SK-N-SH (cell line): ENCODE measurements at regions not wholly inside any gene's neighbourhood (a gene's known extent, or its start where the extent isn't known, plus 50 kb on each side); places are given as distances from the start of the nearest gene placed in this dataset.

Experiments
- CTCF ChIA-PET: fragments of 300-600, 350-600 bp; formaldehyde crosslinking; extraction: SDS; loops from one replicate; lab custom pipeline; 2021; lab: Yijun Ruan, JAX
- POLR2A ChIA-PET: fragments of 350-600 bp; sonication (Branson Sonifier 250); formaldehyde crosslinking; extraction: SDS; loops from one replicate; lab custom pipeline; 2020; ENCODE audit warnings: antibody characterized with exemption, inconsistent platforms; lab: Yijun Ruan, JAX
- DNase-seq: peaks from one replicate; pipeline ENCODE4 v3.0.0; 2012
- H2AFZ ChIP-seq: fragments of 200-600 bp; sonication (generic); 2 replicates; pipeline ENCODE4 v1.8.1; 2016; ENCODE audit warnings: antibody characterized with exemption, mild to moderate bottlenecking, low read depth
- H3F3A ChIP-seq: fragments of 200-600 bp; sonication (generic); replicated peaks from 2 replicates; pipeline ENCODE3; 2016; ENCODE audit warnings: antibody characterized with exemption, mild to moderate bottlenecking; ENCODE audit not compliant: insufficient read depth
- H3K27ac ChIP-seq, 2 experiments: fragments of 200-500 bp in 1 of 2; fragments of 200-600 bp in 1 of 2; sonication (Bioruptor generic) in 1 of 2; sonication (generic), shearing (Covaris generic) in 1 of 2; 2 replicates each; pipeline versions ENCODE4 v1.5.1 to v1.6.1; 2014 to 2016; ENCODE audit warnings: low read depth in 2 of 2, inconsistent platforms in 1 of 2, low read length in 1 of 2, mild to moderate bottlenecking in 1 of 2, mixed read lengths in 1 of 2
- H3K27me3 ChIP-seq: fragments of 200-600 bp; sonication (generic), shearing (Covaris generic); 2 replicates; pipeline ENCODE4 v1.6.1; 2016; ENCODE audit warnings: mixed run types; ENCODE audit not compliant: insufficient read depth
- H3K36me3 ChIP-seq, 2 experiments: fragments of 200-500 bp in 1 of 2; fragments of 200-600 bp in 1 of 2; sonication (Bioruptor generic) in 1 of 2; sonication (generic) in 1 of 2; replicated peaks in 1 of 2; 2 replicates each; pipeline versions ENCODE3 to v1.5.1; 2014 to 2016; ENCODE audit warnings: low read length in 1 of 2, mild to moderate bottlenecking in 1 of 2; ENCODE audit not compliant: insufficient read depth in 2 of 2, control insufficient read depth in 1 of 2
- H3K4me1 ChIP-seq, 2 experiments: fragments of 200-500 bp in 1 of 2; fragments of 200-600 bp in 1 of 2; sonication (Bioruptor generic) in 1 of 2; sonication (generic), shearing (Covaris generic) in 1 of 2; 2 replicates each; pipeline versions ENCODE4 v1.5.1 to v1.6.1; 2014 to 2016; ENCODE audit warnings: low read depth in 1 of 2, low read length in 1 of 2, mixed run types in 1 of 2; ENCODE audit not compliant: insufficient read depth in 2 of 2, control insufficient read depth in 1 of 2
- H3K4me2 ChIP-seq: fragments of 200-600 bp; sonication (generic), shearing (Covaris generic); 2 replicates; pipeline ENCODE4 v1.6.1; 2017; ENCODE audit warnings: mixed run types
- H3K4me3 ChIP-seq, 2 experiments: fragments of 200-500 bp in 1 of 2; fragments of 200-600 bp in 1 of 2; sonication (Bioruptor generic) in 1 of 2; sonication (generic), shearing (Covaris generic) in 1 of 2; 2 replicates each; pipeline versions ENCODE4 v1.5.1 to v1.8.1; 2014 to 2016; ENCODE audit warnings: low read depth in 2 of 2, inconsistent platforms in 1 of 2, low read length in 1 of 2, mild to moderate bottlenecking in 1 of 2, mixed read lengths in 1 of 2, moderate library complexity in 1 of 2
- H3K79me2 ChIP-seq: fragments of 200-600 bp; sonication (generic); 2 replicates; pipeline ENCODE4 v1.8.1; 2017; ENCODE audit warnings: mild to moderate bottlenecking; ENCODE audit not compliant: insufficient read depth
- H3K9ac ChIP-seq: fragments of 200-600 bp; sonication (generic); 2 replicates; pipeline ENCODE4 v1.6.1; 2017; ENCODE audit warnings: mixed run types
- H3K9me2 ChIP-seq: fragments of 200-600 bp; sonication (generic); 2 replicates; pipeline ENCODE4 v1.6.1; 2017; ENCODE audit warnings: mixed run types
- H3K9me3 ChIP-seq: fragments of 200-600 bp; sonication (generic); 2 replicates; pipeline ENCODE4 v1.6.1; 2017; ENCODE audit warnings: mixed run types, mild to moderate bottlenecking, moderate library complexity
- H4K20me1 ChIP-seq: fragments of 200-600 bp; sonication (generic); 2 replicates; pipeline ENCODE4 v1.6.1; 2017; ENCODE audit warnings: mild to moderate bottlenecking, mixed run types; ENCODE audit not compliant: insufficient read depth
- CTCF ChIP-seq: fragments of 200-600 bp; sonication (generic); IDR thresholded peaks from 2 replicates; pipeline ENCODE4 v1.6.1; 2017; ENCODE audit warnings: antibody characterized with exemption, mild to moderate bottlenecking, moderate library complexity
- FOSL2 ChIP-seq: IDR thresholded peaks from 2 replicates; pipeline ENCODE4 v1.4.0; 2012; ENCODE audit warnings: low read depth, mild to moderate bottlenecking, moderate library complexity, borderline replicate concordance
- FOXM1 ChIP-seq: IDR thresholded peaks from 2 replicates; pipeline ENCODE4 v1.4.0; 2012; ENCODE audit warnings: low read depth, mild to moderate bottlenecking
- GATA2 ChIP-seq: sonication (generic); formaldehyde crosslinking; IDR thresholded peaks from 2 replicates; pipeline ENCODE4 v1.5.0; 2020; ENCODE audit warnings: mild to moderate bottlenecking, missing genetic modification reagents
- IRF3 ChIP-seq: fragments of 150-350 bp; IDR thresholded peaks from 2 replicates; pipeline ENCODE4 v1.6.1; 2016; ENCODE audit warnings: mild to moderate bottlenecking, low read depth, low read length
- JUND ChIP-seq: IDR thresholded peaks from 2 replicates; pipeline ENCODE4 v1.4.0; 2012
- MAX ChIP-seq: IDR thresholded peaks from 2 replicates; pipeline ENCODE4 v1.4.0; 2012; ENCODE audit warnings: low read depth
- MEF2A ChIP-seq: IDR thresholded peaks from 2 replicates; pipeline ENCODE4 v1.4.0; 2012; ENCODE audit warnings: low read depth, borderline replicate concordance
- MXI1 ChIP-seq: IDR thresholded peaks from 2 replicates; pipeline ENCODE4 v1.6.1; 2012; ENCODE audit warnings: mild to moderate bottlenecking, low read depth, low read length, improper control_type of control experiment
- POLR2AphosphoS5 ChIP-seq: IDR thresholded peaks from 2 replicates; pipeline ENCODE4 v1.6.1; 2012; ENCODE audit warnings: low read depth, low read length
- RCOR1 ChIP-seq: fragments of 150-350 bp; IDR thresholded peaks from 2 replicates; pipeline ENCODE4 v1.6.1; 2017; ENCODE audit warnings: antibody characterized with exemption, low read length
- TEAD4 ChIP-seq: IDR thresholded peaks from 2 replicates; pipeline ENCODE4 v1.4.0; 2012; ENCODE audit warnings: mild to moderate bottlenecking, borderline replicate concordance; ENCODE audit not compliant: insufficient read depth
- USF1 ChIP-seq: IDR thresholded peaks from 2 replicates; pipeline ENCODE4 v1.4.0; 2012; ENCODE audit warnings: low read depth, borderline replicate concordance
- ZBTB33 ChIP-seq: IDR thresholded peaks from 2 replicates; pipeline ENCODE4 v1.4.0; 2012; ENCODE audit warnings: low read depth, borderline replicate concordance
- WGBS: methylation state at CpG from one replicate; pipeline ENCODE4 v1.1.6; 2017; ENCODE audit warnings: low lambda C conversion rate; 5-methylcytosine and 5-hydroxymethylcytosine counted together

GRCh38 chr5:24142341-24142740 is 502.4 kb downstream of the CDH10 start:
- Histone ChIP-seq H4K20me1 (no peaks in the 10 kb centered on the region), H3K27ac (no peak overlapping the region), H3K9me3 (no peaks in the 10 kb centered on the region; the same call in 1 of the 2 replicates), H3K4me1 (peaks cover 0 to 11% of the 10 kb centered on the region in 2 experiments; a peak in 1 of 4 replicates), H3K27me3 (no peaks in the 10 kb centered on the region), H3F3A (no peaks in the 10 kb centered on the region), H3K9me2 (no peaks in the 10 kb centered on the region), H3K79me2 (no peaks in the 10 kb centered on the region), H3K4me2 (no peak overlapping the region), H3K4me3 (no peak overlapping the region)
- 1% methylated on average over 2 of the region's 2 CpGs for WGBS
- ChIA-PET CTCF (no interaction called here), POLR2A (no interaction called here)
- DNase-seq = no peak
- TF ChIP-seq IRF3 = no peak
- no peak for TF ChIP-seq JUND
- no peak for TF ChIP-seq FOSL2
- TF ChIP-seq USF1 = no peak
- no peak for TF ChIP-seq CTCF
- TF ChIP-seq MEF2A = no peak
- no peak for TF ChIP-seq RCOR1
- no peak for TF ChIP-seq MXI1
- TF ChIP-seq GATA2 (CRISPR knock-in tag) = no peak
- TF ChIP-seq POLR2AphosphoS5 = no peak
- TF ChIP-seq ZBTB33 = no peak
- TF ChIP-seq FOXM1 = no peak
- TF ChIP-seq TEAD4 = no peak
- no peak for TF ChIP-seq MAX
- TF ChIP-seq, all 33 proteins: peak for 0
- H3K9ac ChIP-seq = no peak overlapping the region
- no peak overlapping the region for H2AFZ ChIP-seq
- H3K36me3 ChIP-seq = no peaks in the 10 kb centered on the region
